ENCODE measurements at regions not wholly inside any gene's neighbourhood (a gene's known extent, or its start where the extent isn't known, plus 50 kb on each side); places are given as distances from the start of the nearest gene placed in this dataset.
"Not testable (repeated sequence)": the region's sequence is repeated elsewhere in the genome, so short reads cannot be mapped to it uniquely, and the experiment has no call there.

DNA sequence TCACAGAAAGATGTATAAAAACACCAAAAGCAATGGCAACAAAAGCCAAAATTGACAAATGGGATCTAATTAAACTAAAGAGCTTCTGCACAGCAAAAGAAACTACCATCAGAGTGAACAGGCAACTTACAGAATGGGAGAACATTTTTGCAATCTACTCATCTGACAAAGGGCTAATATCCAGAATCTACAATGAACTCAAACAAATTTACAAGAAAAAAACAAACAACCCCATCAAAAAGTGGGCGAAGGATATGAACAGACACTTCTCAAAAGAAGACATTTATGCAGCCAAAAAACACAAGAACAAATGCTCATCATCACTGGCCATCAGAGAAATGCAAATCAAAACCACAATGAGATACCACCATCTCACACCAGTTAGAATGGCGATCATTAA lies 674.4 kb downstream of the UQCRFS1 start:
- not testable (repeated sequence) for DNase-seq; H3K27ac ChIP-seq; H3K4me1 ChIP-seq; H3K4me3 ChIP-seq; H3K36me3 ChIP-seq; H3K9me3 ChIP-seq (replicated peaks)
- H3K27me3 ChIP-seq: peaks cover 15% of the 10 kb centered on the region; the same call in 1 of the 2 replicates

DNA sequence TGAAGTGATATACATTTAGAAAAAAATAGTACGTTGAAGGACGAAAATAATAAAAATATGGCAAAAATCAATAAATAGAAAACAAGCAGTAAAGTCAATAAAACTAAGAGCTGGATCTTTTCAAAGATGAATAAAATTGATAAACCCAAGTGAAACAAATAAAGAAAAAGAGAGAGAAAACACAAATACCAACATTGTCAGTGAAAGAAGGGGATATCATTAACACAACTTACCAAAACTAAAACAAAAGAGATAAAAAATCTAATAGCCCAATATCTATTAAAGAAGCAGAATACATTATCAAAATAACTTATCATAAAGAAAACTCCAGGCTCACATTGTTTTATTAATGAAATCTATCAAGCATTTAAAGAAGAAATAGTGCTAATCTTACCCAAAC lies 675.1 kb downstream of the UQCRFS1 start:
- Histone ChIP-seq H3K4me3 (no peak overlapping the region), H3K27ac (no peak overlapping the region), H3K4me1 (no peaks in the 10 kb centered on the region), H3K36me3 (no peaks in the 10 kb centered on the region; the same call in 1 of the 2 replicates), H3K9me3 (replicated peaks) (no peaks in the 10 kb centered on the region), H3K27me3 (peaks cover 15% of the 10 kb centered on the region; the same call in 1 of the 2 replicates)
- no peak for DNase-seq

DNA sequence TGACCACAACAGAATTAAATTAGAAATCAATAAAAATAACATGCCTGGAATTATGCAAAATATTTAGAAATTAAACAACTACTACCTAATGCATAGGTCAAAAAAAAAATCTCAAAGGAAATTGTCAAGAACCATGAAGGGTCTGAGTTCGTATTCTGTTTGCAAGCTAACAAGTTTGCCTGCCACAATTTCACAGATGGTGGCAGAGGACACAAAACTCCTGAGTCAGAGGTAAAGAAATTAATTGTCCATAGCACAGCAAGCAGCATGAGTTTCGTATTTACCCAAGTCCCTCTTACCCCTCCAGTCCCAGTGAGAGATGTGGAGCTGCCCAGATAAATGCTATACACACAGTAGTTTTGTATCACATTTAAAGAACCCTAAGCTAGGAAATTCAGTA lies 675.9 kb downstream of the UQCRFS1 start:
- Histone ChIP-seq H3K4me1 (no peaks in the 10 kb centered on the region), H3K27ac (no peak overlapping the region), H3K9me3 (replicated peaks) (no peaks in the 10 kb centered on the region), H3K27me3 (peaks cover 14% of the 10 kb centered on the region; the same call in 1 of the 2 replicates), H3K4me3 (no peak overlapping the region), H3K36me3 (no peaks in the 10 kb centered on the region; the same call in 1 of the 2 replicates)
- DNase-seq: no peak

DNA sequence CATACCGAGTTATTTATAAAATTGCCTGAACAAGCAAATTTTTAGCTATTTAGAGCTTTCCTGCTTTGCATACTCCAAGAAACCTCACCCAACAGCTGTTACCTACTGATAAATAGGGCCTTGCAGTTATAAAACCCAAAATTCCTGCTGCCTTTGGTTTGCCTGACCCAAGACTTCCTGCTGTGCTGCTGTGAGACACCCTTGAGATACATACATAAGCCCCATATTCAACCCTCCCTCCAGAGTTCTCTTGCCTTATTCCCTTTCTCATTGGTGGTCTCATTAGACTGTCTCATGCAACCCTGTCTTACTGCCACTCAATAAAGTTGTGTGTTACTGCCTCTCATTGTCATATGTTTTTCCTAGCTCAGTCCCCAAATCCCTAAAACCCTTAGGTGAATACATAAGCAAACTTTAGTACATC lies 677.6 kb downstream of the UQCRFS1 start:
- Histone ChIP-seq H3K27me3 (0 out of 2 replicates have a peak, but pooled peaks cover 5% of the 10 kb centered on the region), H3K9me3 (replicated peaks) (no peaks in the 10 kb centered on the region), H3K36me3 (no peaks in the 10 kb centered on the region; the same call in 1 of the 2 replicates), H3K27ac (no peak overlapping the region), H3K4me1 (no peaks in the 10 kb centered on the region), H3K4me3 (no peak overlapping the region)
- no peak for DNase-seq

DNA sequence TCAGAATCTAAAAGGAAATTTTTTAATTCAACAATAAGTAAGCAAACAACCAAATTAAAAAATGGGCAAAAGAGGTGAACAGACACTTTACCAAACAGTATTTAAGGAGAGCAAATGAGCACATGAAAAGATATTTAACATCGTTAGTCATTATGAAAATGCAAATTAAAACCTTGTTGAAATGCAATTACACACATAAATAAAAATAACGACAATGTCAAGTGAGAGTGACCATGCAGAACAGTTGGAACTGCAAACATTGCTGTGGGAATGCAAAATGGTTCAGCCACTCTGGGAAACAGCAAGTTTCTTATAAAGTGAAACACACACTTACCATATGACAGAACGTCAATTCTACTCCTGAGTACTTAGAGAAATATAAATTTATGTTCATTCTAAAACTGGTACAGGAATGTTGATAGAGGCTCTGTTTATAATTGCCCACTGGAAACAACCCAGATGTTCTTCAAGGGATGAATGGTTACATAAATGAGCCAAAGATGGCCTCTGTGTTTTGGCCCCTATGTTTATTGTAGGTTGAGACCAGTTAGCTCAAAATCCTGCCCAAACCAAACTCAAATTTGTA lies 678.1 kb downstream of the UQCRFS1 start:
- H3K27me3 ChIP-seq: 0 out of 2 replicates have a peak, but pooled peaks cover 5% of the 10 kb centered on the region
- H3K9me3 ChIP-seq (replicated peaks): no peaks in the 10 kb centered on the region
- no peak overlapping the region for H3K4me3 ChIP-seq
- no peak overlapping the region for H3K27ac ChIP-seq
- DNase-seq: no peak
- H3K36me3 ChIP-seq: no peaks in the 10 kb centered on the region; the same call in 1 of the 2 replicates
- H3K4me1 ChIP-seq: no peaks in the 10 kb centered on the region

DNA sequence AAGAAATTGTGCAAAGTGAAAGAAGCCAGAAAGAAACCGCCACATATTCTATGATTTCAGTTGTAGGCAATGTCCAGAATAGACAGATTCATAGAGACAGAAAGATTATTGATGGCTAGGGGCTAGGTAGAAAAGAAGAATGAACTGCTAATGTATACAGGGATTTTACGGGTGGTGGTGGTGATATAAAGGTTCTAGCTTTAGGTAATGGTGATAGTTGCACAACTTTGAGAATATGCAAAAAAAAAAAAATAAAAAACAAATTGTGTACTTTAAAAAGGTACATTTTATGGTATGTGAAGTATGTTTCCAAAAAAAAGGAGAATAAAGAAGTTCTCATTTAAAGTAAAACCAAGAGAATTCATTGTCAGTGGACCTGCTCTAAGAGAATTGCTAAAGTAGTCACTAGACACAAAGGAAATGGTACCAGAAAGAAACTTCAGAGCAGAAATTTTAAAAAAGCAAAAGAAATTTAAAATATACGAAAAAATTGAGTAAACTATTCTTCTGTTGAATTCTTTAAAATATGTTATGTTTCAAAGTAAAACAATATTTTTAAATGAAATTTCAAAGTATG lies 680.1 kb downstream of the UQCRFS1 start:
- Histone ChIP-seq H3K36me3 (no peaks in the 10 kb centered on the region), H3K27ac (no peak overlapping the region), H3K9me3 (replicated peaks) (no peaks in the 10 kb centered on the region), H3K27me3 (0 out of 2 replicates have a peak, but pooled peaks cover 5% of the 10 kb centered on the region), H3K4me1 (no peaks in the 10 kb centered on the region), H3K4me3 (no peak overlapping the region)
- no peak for DNase-seq

DNA sequence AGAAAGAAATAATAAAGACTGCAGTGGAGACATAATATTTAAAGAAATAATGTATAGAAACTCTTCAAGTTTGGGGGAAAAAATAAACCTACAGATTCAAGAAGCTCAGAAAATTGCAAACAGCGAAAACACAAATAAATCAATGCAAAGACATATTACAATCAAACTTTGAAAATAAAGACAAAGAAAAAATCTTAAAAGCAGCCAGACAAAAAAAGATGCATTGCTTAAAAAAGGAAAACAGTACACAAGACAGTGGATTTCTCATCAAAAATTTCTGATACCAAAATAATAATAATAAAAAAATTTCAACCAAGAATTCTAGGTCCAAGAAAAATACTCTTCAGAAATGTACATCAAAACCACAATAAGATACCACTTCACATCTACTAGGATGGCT lies 681.0 kb downstream of the UQCRFS1 start:
- H3K9me3 ChIP-seq (replicated peaks): no peaks in the 10 kb centered on the region
- peaks cover 5% of the 10 kb centered on the region; the same call in 1 of the 2 replicates for H3K27me3 ChIP-seq
- no peak for DNase-seq
- H3K27ac ChIP-seq: no peak overlapping the region
- no peaks in the 10 kb centered on the region for H3K36me3 ChIP-seq
- no peak overlapping the region for H3K4me3 ChIP-seq
- no peaks in the 10 kb centered on the region for H3K4me1 ChIP-seq

DNA sequence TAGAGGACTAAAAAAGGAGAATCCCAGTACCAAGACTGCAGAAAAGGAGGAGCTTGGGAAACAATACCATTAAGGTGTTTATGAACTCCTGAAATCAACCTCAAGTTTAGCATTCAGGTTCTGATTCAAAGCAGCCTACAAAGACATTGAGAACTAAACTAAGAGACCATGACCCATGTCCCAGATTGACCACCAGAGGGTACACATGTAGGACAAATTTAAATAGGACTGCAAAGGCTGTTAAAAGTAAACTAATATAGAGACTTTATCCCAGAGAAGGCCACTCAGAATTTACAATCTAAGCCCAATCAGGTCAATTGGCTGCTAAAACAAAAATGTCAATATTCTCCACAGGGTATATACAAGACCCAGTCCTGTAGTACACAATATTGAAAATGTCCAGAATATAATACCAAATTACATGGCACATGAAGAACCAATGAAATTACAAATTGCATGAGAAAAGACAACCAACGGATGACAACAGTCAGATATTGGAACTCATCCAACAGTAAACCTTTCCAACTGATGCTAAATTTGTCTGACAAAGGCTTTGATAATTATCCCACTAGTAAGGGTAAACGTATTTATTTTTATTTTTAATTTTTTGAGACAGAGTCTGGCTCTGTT lies 682.4 kb downstream of the UQCRFS1 start:
- no peak for DNase-seq
- H3K4me3 ChIP-seq: no peak overlapping the region
- H3K9me3 ChIP-seq (replicated peaks): no peaks in the 10 kb centered on the region
- no peak overlapping the region for H3K27ac ChIP-seq
- no peaks in the 10 kb centered on the region for H3K4me1 ChIP-seq
- peaks cover 4% of the 10 kb centered on the region; the same call in 1 of the 2 replicates for H3K27me3 ChIP-seq
- no peaks in the 10 kb centered on the region for H3K36me3 ChIP-seq

DNA sequence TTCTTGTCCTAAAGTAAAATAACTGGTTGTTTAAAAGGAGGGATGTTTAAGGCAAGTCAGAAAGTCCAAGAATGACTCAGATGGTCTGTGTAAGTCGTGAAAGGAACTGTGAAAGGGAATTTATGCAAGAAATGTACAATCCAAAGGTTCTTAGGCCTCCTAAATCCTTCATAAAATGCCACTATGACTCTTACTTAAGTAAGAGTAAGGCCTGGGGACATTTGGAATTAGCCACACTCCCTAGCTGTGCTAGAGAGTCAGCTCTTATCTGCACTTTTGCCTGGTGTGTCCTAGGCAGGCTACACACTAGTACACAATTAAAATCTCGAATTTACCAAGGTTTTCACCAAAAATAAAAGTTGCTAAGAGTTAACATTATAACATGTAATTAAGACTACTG lies 686.9 kb downstream of the UQCRFS1 start:
- Histone ChIP-seq H3K9me3 (replicated peaks) (no peaks in the 10 kb centered on the region), H3K27me3 (peaks cover 2% of the 10 kb centered on the region), H3K4me3 (no peak overlapping the region), H3K27ac (no peak overlapping the region), H3K36me3 (no peaks in the 10 kb centered on the region), H3K4me1 (no peaks in the 10 kb centered on the region)
- DNase-seq: no peak

DNA sequence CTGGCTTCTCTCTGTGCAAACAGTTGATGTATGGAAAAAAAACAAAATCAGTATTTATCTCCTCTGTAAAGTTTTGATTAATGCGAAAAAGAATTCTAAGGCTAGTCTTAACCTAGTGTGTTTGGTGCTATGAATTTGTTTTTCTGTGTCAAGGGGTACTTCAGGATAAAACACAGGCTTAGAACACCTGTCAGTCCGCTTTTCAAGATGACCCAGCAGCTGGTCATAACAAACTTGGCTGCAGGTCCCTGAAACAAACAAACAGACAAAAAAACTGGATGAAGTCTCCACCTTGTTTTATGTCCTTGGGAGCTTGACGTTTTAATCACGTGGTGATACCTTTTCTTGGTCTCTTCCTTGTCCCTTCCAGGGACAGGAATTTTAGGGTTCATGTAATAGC lies 689.3 kb downstream of the UQCRFS1 start:
- Histone ChIP-seq H3K4me3 (no peak overlapping the region), H3K27ac (no peak overlapping the region), H3K4me1 (no peaks in the 10 kb centered on the region), H3K9me3 (replicated peaks) (no peaks in the 10 kb centered on the region), H3K36me3 (no peaks in the 10 kb centered on the region), H3K27me3 (peaks cover 9% of the 10 kb centered on the region)
- DNase-seq: no peak

DNA sequence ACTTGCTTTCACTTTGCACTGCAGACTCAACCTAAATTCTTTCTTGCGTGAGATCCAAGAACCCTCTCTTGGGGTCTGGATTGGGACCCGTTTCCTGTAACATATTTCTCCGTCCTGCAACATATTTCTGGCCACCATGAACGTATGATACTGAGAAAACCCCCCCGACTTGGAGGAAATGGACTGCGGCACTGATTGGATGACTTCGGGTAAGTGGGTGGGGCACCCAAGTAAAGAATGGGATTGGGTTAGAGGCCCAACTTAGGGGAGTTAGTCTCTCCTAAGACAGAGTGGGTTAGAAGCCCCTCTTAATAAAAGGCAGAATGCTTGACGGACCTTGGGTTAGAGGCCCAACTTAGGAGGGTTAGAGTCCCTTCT lies 690.4 kb downstream of the UQCRFS1 start:
- H3K4me1 ChIP-seq: no peaks in the 10 kb centered on the region
- no peak overlapping the region for H3K4me3 ChIP-seq
- H3K27ac ChIP-seq: no peak overlapping the region
- peaks cover 9% of the 10 kb centered on the region for H3K27me3 ChIP-seq
- H3K9me3 ChIP-seq (replicated peaks): no peaks in the 10 kb centered on the region
- DNase-seq: no peak
- H3K36me3 ChIP-seq: no peaks in the 10 kb centered on the region

DNA sequence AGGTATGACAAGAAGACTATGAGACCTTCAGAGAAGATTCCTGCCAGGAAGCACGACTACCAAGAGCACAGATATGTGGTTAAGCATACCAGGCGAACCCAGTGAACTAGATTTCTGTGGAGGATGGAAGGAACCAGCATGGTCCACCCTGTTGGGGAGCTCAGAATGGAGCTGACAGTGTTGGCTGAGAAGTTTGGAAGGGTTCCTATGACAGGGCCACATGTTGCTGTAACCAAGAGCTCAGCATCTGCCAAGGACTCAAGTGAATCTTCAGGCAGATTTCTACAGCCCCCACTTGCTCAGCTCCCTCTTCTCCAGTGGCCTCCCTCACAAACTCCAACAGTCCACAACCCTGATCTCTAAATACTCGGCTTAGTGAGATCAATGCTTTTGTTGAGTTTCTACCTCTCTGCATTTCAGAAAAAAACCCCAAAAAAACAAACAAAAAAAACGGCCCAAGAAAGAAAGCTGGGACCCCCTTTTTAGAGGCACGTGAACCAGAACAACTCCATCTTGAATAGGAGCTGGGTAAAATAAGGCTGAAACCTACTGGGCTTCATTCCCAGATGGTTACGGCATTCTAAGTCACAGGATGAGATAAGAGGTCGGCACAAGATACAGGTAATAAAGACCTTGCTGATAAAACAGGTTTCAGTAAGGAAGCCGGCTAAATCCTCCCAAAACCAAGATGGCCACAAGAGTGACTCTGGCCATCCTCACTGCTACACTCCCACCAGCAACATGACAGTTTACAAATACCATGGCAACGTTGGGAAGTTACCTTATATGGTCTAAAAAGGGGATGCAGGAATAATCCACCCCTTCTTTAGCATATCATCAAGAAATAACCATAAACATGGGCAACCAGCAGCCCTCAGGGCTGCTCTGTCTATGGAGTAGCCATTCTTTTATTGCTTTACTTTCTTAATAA lies 691.1 kb downstream of the UQCRFS1 start:
- H3K9me3 ChIP-seq (replicated peaks): no peaks in the 10 kb centered on the region
- no peaks in the 10 kb centered on the region for H3K36me3 ChIP-seq
- H3K4me1 ChIP-seq: no peaks in the 10 kb centered on the region
- peaks cover 9% of the 10 kb centered on the region; the same call in 1 of the 2 replicates for H3K27me3 ChIP-seq
- DNase-seq: no peak
- H3K4me3 ChIP-seq: no peak overlapping the region
- H3K27ac ChIP-seq: no peak overlapping the region

DNA sequence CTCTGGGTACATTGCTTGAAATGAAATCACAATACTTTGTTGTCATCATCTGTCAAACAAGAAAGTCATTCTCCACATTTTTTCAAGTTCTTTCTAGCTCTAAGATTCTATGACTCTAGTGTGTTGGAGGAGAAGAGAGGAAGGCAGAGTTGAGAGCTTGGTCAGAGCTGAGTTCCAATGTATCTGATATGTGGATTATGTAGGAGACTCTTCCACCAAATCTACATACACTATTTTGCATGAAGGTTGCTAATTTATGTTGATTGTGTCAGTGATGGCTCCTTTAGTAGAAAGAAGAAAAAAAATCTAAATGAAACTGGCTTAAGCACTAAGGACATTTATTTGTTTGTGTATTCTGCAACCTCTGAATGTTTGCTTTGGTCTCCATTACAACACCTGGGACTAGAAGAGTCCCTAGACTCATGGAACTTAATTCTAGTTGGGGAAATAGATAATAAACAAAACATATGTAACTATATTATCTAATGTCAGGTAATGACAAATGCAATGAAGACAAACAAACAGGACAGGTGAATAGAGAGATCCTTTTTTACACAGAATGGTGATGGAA lies 691.9 kb downstream of the UQCRFS1 start:
- Histone ChIP-seq H3K36me3 (no peaks in the 10 kb centered on the region), H3K4me3 (no peak overlapping the region), H3K9me3 (replicated peaks) (no peaks in the 10 kb centered on the region), H3K4me1 (no peaks in the 10 kb centered on the region), H3K27ac (no peak overlapping the region), H3K27me3 (peaks cover 9% of the 10 kb centered on the region; the same call in 1 of the 2 replicates)
- no peak for DNase-seq
